Spleen (tissue), 11 donors: ENCODE measurements at regions not wholly inside any gene's neighbourhood (a gene's known extent, or its start where the extent isn't known, plus 50 kb on each side); places are given as distances from the start of the nearest gene placed in this dataset.

Experiments used
- DNase-seq: peaks from one replicate; pipeline ENCODE4 v3.0.0-alpha.2; 2020
- H3K27ac ChIP-seq, 8 donors: fragments of 200-600 bp; sonication (generic) in 7 of 8; 1 replicate in 4 of 8; 2 replicates in 4 of 8; pipeline versions ENCODE4 v1.5.0 to v1.8.0; 2016 to 2021; ENCODE audit warnings: inconsistent platforms in 4 of 8, mild to moderate bottlenecking in 4 of 8, moderate library complexity in 1 of 8
- H3K27me3 ChIP-seq, 7 donors: fragments of 200-600 bp; sonication (generic) in 6 of 7; replicated peaks in 1 of 7; 1 replicate in 4 of 7; 2 replicates in 3 of 7; pipeline versions ENCODE4 v1.5.0 to v1.8.0; 2016 to 2021; ENCODE audit warnings: inconsistent platforms in 3 of 7, mild to moderate bottlenecking in 1 of 7
- H3K36me3 ChIP-seq, 6 donors: fragments of 200-600 bp; sonication (generic) in 5 of 6; 1 replicate in 4 of 6; 2 replicates in 2 of 6; pipeline versions ENCODE4 v1.5.0 to v1.8.0; 2016 to 2021; ENCODE audit warnings: inconsistent platforms in 2 of 6
- H3K4me1 ChIP-seq, 6 donors: fragments of 200-600 bp; sonication (generic) in 5 of 6; 1 replicate in 3 of 6; 2 replicates in 3 of 6; pipeline versions ENCODE4 v1.5.0 to v1.8.0; 2016 to 2021; ENCODE audit warnings: inconsistent platforms in 3 of 6
- H3K4me3 ChIP-seq, 8 donors: fragments of 200-600 bp; sonication (generic) in 7 of 8; 1 replicate in 4 of 8; 2 replicates in 4 of 8; pipeline versions ENCODE4 v1.5.0 to v1.8.0; 2016 to 2021; ENCODE audit warnings: inconsistent platforms in 4 of 8, mild to moderate bottlenecking in 4 of 8, moderate library complexity in 2 of 8
- H3K9me3 ChIP-seq, 8 donors: fragments of 200-600 bp; sonication (generic) in 7 of 8; 1 replicate in 4 of 8; 2 replicates in 4 of 8; pipeline versions ENCODE4 v1.5.0 to v1.8.0; 2016 to 2021; ENCODE audit warnings: inconsistent platforms in 4 of 8
- CTCF ChIP-seq, 11 experiments: fragments of 200-600 bp in 7 of 11; fragments of 450-650 bp in 4 of 11; sonication (generic) in 4 of 11; IDR thresholded peaks in 8 of 11; conservative IDR thresholded peaks in 3 of 11; 1 replicate in 7 of 11; 2 replicates in 4 of 11; pipeline versions ENCODE4 v1.4.0 to v1.8.0; 2016 to 2021; ENCODE audit warnings: antibody characterized with exemption in 11 of 11, inconsistent platforms in 4 of 11, mild to moderate bottlenecking in 1 of 11
- POLR2A ChIP-seq, 3 donors: fragments of 450-650 bp; IDR thresholded peaks; one replicate each; pipeline ENCODE4 v1.5.1; 2017; ENCODE audit warnings: antibody characterized with exemption in 3 of 3, mild to moderate bottlenecking in 1 of 3
- POLR2AphosphoS5 ChIP-seq, 3 donors: sonication (generic); formaldehyde crosslinking; IDR thresholded peaks; one replicate each; pipeline ENCODE4 v1.5.1; 2017; ENCODE audit warnings: antibody characterized with exemption in 3 of 3
- WGBS, 5 donors: extraction: QIAGEN DNeasy Blood & Tissue Kit in 3 of 5; methylation state at CpG; one replicate each; pipeline versions ENCODE4 v1.1.5 to v1.1.7; 2013 to 2018; 5-methylcytosine and 5-hydroxymethylcytosine counted together
- intact Hi-C: fragments of 100-400 bp; cut with DNase I; formaldehyde crosslinking; loops from one replicate; pipeline ENCODE4 v1.15.0; 2023; ENCODE audit warnings: low total_unique reads
- donor health status: healthy with polysubstance abuse.
- donor health status: DM: no; HTN: no; CAD: no; lungs with moderate emphysema.
- donor health status: DM: no; HTN: no; CAD: no.
- donor health status: Bipolar disorder and iron deficiency.
- donor health status: healthy.
- donor health status: DM: no; HTN: no; CAD: no.
- donor health status: DM: yes; HTN: yes; CAD: no.

GRCh38 chr14:29233188-29233587 lies 466.6 kb downstream of the FOXG1 start:
- H3K27ac ChIP-seq = no peak overlapping the region
- H3K36me3 ChIP-seq = no peaks in the 10 kb centered on the region
- no peaks in the 10 kb centered on the region for H3K9me3 ChIP-seq
- H3K4me3 ChIP-seq = no peak overlapping the region
- no peaks in the 10 kb centered on the region for H3K27me3 ChIP-seq
- DNase-seq = no peak
- H3K4me1 ChIP-seq = no peaks in the 10 kb centered on the region
- TF ChIP-seq POLR2AphosphoS5 (IDR thresholded peaks at IDR 0.05) (no peak), POLR2A (IDR thresholded peaks at IDR 0.05) (no peak), CTCF (IDR thresholded peaks at IDR 0.05 in 8 of 11, conservative IDR thresholded peaks at IDR 0.05 in 3 of 11) (no peak)
- intact Hi-C loops = no loop called here
- 36 to 46% (median 44%) methylated on average over 4 of the region's 4 CpGs for WGBS, 5 donors

- WGBS, 5 donors = 56 to 81% (median 67%) methylated on average over 1 of the region's 1 CpG
- Histone ChIP-seq H3K4me3 (no peak overlapping the region), H3K4me1 (no peaks in the 10 kb centered on the region), H3K36me3 (no peaks in the 10 kb centered on the region), H3K27ac (no peak overlapping the region), H3K9me3 (no peaks in the 10 kb centered on the region), H3K27me3 (no peaks in the 10 kb centered on the region)
- no peak for DNase-seq
- TF ChIP-seq CTCF (IDR thresholded peaks at IDR 0.05 in 8 of 11, conservative IDR thresholded peaks at IDR 0.05 in 3 of 11) = no peak
- TF ChIP-seq POLR2AphosphoS5 (IDR thresholded peaks at IDR 0.05) = no peak
- TF ChIP-seq POLR2A (IDR thresholded peaks at IDR 0.05) = no peak
- intact Hi-C loops = no loop called here
Measured at GRCh38 chr14:29235991-29236390, 469.4 kb downstream of the FOXG1 start.

- Histone ChIP-seq H3K4me3 (no peak overlapping the region), H3K4me1 (no peaks in the 10 kb centered on the region), H3K27me3 (no peaks in the 10 kb centered on the region), H3K36me3 (no peaks in the 10 kb centered on the region), H3K27ac (no peak overlapping the region), H3K9me3 (no peaks in the 10 kb centered on the region)
- no peak for DNase-seq
- intact Hi-C loops = no loop called here
- TF ChIP-seq POLR2A (IDR thresholded peaks at IDR 0.05) (no peak), CTCF (IDR thresholded peaks at IDR 0.05 in 8 of 11, conservative IDR thresholded peaks at IDR 0.05 in 3 of 11) (no peak), POLR2AphosphoS5 (IDR thresholded peaks at IDR 0.05) (no peak)
Measured at GRCh38 chr14:29236401-29236800, 469.8 kb downstream of the FOXG1 start.

GRCh38 chr14:29236848-29237247 lies 470.3 kb downstream of the FOXG1 start:
- H3K36me3 ChIP-seq = no peaks in the 10 kb centered on the region
- no peak overlapping the region for H3K27ac ChIP-seq
- no peaks in the 10 kb centered on the region for H3K27me3 ChIP-seq
- H3K4me1 ChIP-seq = no peaks in the 10 kb centered on the region
- 46 to 59% (median 52%) methylated on average over 2 of the region's 2 CpGs for WGBS, 5 donors
- H3K9me3 ChIP-seq = no peaks in the 10 kb centered on the region
- DNase-seq = no peak
- intact Hi-C loops = no loop called here
- H3K4me3 ChIP-seq = no peak overlapping the region
- TF ChIP-seq POLR2AphosphoS5 (IDR thresholded peaks at IDR 0.05) (no peak), POLR2A (IDR thresholded peaks at IDR 0.05) (no peak), CTCF (IDR thresholded peaks at IDR 0.05 in 8 of 11, conservative IDR thresholded peaks at IDR 0.05 in 3 of 11) (no peak)
